GM10266 (cell line): ENCODE measurements at regions not wholly inside any gene's neighbourhood (a gene's known extent, or its start where the extent isn't known, plus 50 kb on each side); places are given as distances from the start of the nearest gene placed in this dataset.

Source experiments
- DNase-seq: peaks from one replicate; pipeline ENCODE4 v3.0.0; 2012; ENCODE audit errors: extremely low spot score
- CTCF ChIP-seq: IDR thresholded peaks from 2 replicates; pipeline ENCODE4 v1.5.1; 2012; ENCODE audit warnings: mild to moderate bottlenecking, low read depth; ENCODE audit not compliant: control insufficient read depth, insufficient read depth; ENCODE audit errors: missing control alignments

GRCh38 chr3:193929373-193929772 lies 206.6 kb upstream of the HES1 start:
- no peak for DNase-seq
- TF ChIP-seq CTCF: no peak

GRCh38 chr3:193929921-193930646 lies 205.9 kb upstream of the HES1 start:
- no peak for TF ChIP-seq CTCF
- DNase-seq: no peak

- TF ChIP-seq CTCF: no peak
- DNase-seq: no peak
These were observed 203.8 kb upstream of the HES1 start for GRCh38 chr3:193932136-193932535.

- no peak for TF ChIP-seq CTCF
- DNase-seq: no peak
These were observed 203.4 kb upstream of the HES1 start for GRCh38 chr3:193932576-193932975.

GRCh38 chr3:193933451-193933850 lies 202.5 kb upstream of the HES1 start:
- no peak for DNase-seq
- TF ChIP-seq CTCF: no peak

- DNase-seq: no peak
- no peak for TF ChIP-seq CTCF
These were observed 200.0 kb upstream of the HES1 start for GRCh38 chr3:193935916-193936315.

- no peak for TF ChIP-seq CTCF
- no peak for DNase-seq
These were observed 197.3 kb upstream of the HES1 start for GRCh38 chr3:193938613-193939012.
